H4 (cell line): ENCODE measurements at regions not wholly inside any gene's neighbourhood (a gene's known extent, or its start where the extent isn't known, plus 50 kb on each side); places are given as distances from the start of the nearest gene placed in this dataset.
"Not testable (repeated sequence)": the region's sequence is repeated elsewhere in the genome, so short reads cannot be mapped to it uniquely, and the experiment has no call there.

Experiments used
- DNase-seq: peaks from one replicate; pipeline ENCODE4 v3.0.0-alpha.2; 2015; ENCODE audit warnings: low spot score

DNA sequence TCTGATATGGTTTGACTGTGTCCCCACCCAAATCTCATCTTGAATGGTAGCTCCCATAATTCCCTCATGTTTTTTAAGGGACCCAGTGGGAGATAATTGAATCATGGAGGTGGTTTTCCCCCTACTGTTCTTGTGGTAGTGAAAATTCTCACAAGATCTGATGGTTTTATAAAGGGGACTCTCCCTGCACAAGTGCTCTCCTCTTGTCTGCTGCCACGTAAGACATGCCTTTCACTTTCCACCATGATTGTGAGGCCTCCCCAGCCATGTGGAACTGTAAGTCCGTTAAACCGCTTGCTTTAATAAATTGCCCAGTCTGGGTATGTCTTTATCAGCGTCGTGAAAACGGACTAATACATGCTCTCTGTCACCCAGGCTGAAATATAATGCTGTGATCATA, 200.9 kb upstream of the SLIT2 start:
- no peak for DNase-seq

DNA sequence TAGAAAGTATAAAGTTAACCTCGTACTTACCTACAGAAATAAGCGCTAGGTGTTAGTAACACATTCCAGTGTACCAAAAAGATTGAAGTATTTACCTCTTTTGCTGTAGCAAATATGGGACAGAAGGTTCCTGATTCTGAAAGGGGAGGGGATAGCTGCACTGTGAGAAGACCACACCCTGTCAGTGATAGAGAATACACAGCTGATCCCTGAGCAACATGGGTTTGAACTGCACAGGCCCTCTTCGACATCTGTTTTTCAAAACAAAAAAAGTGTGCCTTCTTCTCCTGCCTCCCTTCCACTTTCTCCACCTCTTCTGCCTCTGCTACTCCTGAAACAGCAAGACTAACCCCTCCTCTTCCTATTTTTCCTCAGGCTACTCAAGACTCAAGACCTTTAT, 201.8 kb upstream of the SLIT2 start:
- no peak for DNase-seq

GRCh38 chr4:20046931-20047677, 204.6 kb upstream of the SLIT2 start:
- DNase-seq: no peak

- DNase-seq: no peak
These were observed 205.5 kb upstream of the SLIT2 start for GRCh38 chr4:20046179-20046578.

GRCh38 chr4:20044966-20045365, 206.7 kb upstream of the SLIT2 start:
- no peak for DNase-seq

DNA sequence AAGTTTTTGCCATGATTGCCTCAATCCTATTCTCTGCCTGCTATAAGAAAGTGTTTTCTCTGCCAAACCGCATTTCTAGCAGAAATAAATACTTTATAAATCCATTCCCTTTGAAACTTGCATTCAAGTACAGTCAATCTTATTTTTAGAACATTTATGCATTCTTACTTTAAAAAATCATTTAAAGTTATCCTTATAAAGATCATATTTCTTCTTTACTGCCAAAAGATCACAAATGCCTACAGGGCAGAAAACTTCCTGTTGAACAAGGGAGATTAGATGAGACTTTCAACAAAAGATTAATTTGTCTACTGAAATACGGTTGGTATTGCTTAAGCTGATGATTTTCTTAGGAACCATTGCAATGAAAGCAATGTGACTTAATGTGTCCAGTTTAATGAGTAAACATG, 207.2 kb upstream of the SLIT2 start:
- DNase-seq: peak; percentile 26

GRCh38 chr4:20043991-20044390, 207.7 kb upstream of the SLIT2 start:
- DNase-seq: no peak

- no peak for DNase-seq
These were observed 208.9 kb upstream of the SLIT2 start for GRCh38 chr4:20042769-20043168.

GRCh38 chr4:20041839-20042407, 209.8 kb upstream of the SLIT2 start:
- DNase-seq: no peak

DNA sequence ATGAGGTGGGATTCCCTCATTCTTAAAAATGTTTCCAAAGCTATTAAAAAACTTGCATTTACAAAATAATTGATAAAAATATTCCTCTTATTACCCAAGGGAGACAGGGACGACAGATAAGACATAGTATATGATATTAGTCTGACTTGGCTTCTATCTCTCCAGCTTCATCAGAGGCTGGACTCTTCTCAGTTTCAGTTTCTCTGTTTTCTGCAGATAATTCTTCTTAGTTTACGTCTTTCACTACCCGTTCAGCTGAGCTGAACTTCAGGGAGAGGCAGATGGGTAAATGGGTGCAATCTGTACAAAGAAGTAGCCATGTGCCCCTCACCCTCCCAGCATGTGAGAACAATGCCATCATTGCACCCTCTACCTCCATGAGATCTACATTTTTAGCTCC, 214.0 kb upstream of the SLIT2 start:
- DNase-seq: no peak

GRCh38 chr4:20030108-20030507, 221.6 kb upstream of the SLIT2 start:
- DNase-seq: no peak

DNA sequence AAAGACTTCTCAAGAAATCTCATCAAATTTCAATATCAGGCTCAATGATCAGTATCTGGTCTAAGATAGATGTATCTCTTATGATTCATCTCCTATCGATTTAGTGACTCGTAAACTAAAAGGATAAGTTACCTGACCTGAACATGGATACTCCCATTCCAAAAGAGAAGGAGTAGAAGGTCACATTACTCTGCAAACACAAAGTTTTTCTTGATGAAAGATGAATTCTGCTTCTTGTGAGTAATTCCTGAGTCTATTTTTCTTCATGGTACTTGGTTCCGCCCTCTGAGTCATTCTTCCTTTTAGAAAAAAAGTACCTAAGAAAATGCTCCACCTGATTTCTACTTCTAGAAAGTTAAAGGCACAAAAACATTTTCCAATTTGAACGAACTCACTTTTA, 223.1 kb upstream of the SLIT2 start:
- no peak for DNase-seq

- no peak for DNase-seq
These were observed 225.2 kb upstream of the SLIT2 start for GRCh38 chr4:20026456-20026855.

GRCh38 chr4:20022471-20022870, 229.2 kb upstream of the SLIT2 start:
- DNase-seq: no peak

GRCh38 chr4:20020056-20020455, 231.6 kb upstream of the SLIT2 start:
- no peak for DNase-seq

GRCh38 chr4:20019310-20020015, 232.2 kb upstream of the SLIT2 start:
- no peak for DNase-seq

- no peak for DNase-seq
These were observed 234.0 kb upstream of the SLIT2 start for GRCh38 chr4:20017777-20018115.

DNA sequence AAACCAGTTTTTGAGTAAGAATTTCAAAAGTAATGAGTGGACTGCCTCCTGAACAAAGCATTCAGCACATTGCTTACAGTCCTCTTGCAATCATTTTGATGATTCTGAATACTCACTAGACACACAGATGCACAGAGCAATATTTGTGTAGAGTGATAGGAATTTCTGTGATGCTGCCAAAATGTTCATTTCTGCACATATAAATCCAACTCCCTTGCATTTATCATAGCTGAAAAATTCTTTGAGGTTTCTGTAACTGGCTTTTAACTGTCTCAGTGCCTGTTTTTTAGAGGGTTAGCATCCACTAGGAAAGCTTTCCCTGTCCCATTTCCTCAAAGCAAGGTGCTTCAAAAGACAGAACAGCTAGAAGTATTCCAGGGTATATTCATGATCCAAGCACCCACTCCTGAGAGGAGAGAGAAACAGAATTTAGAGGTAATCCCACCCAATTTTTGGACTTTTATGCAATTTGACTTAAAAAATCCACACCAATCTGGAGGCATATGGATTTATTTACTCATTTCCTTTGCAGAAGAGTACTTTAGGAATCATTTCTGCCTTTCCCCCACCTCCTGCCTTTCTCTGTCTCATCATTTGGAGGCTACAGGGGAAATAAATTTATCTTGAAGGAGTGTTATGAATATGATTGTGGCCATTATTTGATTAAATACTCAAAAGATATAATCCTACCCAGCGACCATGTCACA, 234.5 kb upstream of the SLIT2 start:
- no peak for DNase-seq

DNA sequence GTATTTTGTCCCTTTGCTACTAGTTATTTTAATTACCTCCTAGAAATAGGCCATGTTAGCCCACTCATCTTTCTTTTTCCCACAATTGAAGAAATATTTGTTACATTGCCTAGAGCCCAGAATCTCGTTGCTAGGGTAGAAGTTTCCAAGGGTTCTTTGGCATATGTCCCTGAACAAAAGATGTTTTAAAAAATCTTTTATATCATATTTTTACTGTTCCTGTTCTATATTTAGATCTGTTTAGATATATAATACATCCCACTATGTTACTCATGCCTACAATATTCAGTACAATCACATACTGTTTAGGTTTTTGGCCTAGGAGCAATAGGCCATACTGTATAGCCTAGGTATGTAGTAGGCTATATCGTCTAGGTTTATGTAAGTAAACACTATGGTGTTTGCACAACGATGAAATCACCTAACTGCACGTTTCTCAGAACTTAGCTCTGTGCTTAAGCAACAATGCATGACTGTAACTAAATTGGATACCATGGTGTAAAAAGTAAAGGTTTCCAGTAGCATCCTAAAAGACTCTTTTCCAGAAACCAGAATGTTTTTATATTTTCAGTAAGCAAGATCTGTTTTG, 236.0 kb upstream of the SLIT2 start:
- DNase-seq: no peak

DNA sequence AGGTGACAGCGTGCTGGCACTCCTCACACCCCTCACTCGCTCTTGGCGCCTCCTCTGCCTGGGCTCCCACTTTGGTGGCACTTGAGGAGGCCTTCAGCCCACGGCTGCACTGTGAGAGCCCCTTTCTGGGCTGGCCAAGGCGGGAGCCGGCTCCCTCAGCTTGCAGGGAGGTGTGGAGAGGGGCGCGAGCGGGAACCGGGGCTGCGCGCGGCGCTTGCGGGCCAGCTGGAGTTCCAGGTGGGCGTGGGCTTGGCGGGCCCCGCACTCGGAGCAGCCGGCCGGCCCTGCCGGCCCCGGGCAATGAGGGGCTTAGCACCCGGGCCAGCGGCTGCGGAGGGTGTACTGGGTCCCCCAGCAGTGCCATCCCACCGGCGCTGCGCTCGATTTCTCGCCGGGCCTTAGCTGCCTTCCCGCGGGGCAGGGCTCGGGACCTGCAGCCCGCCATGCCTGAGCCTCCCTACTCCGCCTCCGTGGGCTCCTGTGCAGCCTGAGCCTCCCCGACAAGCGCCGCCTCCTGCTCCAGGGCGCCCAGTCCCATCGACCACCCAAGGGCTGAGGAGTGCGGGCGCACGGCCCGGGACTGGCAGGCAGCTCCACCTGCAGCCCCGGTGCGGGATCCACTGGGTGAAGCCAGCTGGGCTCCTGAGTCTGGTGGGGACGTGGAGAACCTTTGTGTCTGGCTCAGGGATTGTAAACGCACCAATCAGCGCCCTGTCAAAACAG, 247.7 kb upstream of the SLIT2 start:
- DNase-seq: not testable (repeated sequence)

DNA sequence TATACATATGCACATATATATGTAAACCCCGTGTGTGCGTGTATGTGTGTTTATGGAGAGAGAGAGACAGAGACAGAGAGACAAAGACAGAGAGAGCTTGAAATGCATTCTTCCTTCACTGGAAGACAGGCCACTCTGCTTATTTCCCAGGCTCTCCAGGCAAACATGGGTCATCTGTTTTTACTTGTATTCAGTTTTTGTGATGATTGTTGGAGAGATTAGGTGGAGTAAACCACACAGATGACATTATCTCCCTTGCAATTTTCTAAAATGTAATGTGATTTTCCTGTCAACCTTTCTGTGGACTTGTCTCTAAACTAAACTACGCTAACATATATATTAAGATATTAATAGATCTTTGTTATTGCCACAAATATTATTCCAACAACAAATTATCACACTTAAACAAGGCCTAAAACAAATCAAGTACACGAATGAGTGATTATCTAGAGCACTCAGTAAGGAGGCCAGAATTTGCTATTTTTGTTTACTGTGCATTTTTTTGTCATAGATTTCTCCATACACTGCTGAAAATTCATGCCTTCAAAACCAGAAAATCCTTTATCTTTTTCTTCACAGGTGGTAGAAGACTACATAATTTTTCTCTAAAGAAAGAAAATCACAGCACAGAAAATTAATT, 251.8 kb upstream of the SLIT2 start:
- no peak for DNase-seq
